Activated effector memory CD4-positive, alpha-beta T cell treated with anti-CD3 and anti-CD28 coated beads, Interleukin-2, amount 50 U/mL, for 16 hours (primary cell): ENCODE measurements at regions not wholly inside any gene's neighbourhood (a gene's known extent, or its start where the extent isn't known, plus 50 kb on each side); places are given as distances from the start of the nearest gene placed in this dataset.
"Not testable (repeated sequence)": the region's sequence is repeated elsewhere in the genome, so short reads cannot be mapped to it uniquely, and the experiment has no call there.

Experiments
- DNase-seq: peaks from one replicate; pipeline ENCODE4 v3.0.0-alpha.2; 2020

- no peak for DNase-seq
These were observed 349.8 kb downstream of the HINT1 start for GRCh38 chr5:130815246-130815645.

GRCh38 chr5:130808691-130809090, 356.4 kb downstream of the HINT1 start:
- no peak for DNase-seq

- no peak for DNase-seq
These were observed 359.4 kb downstream of the HINT1 start for GRCh38 chr5:130805648-130806047.

- no peak for DNase-seq
These were observed 360.0 kb downstream of the HINT1 start for GRCh38 chr5:130805036-130805435.

GRCh38 chr5:130801963-130802362, 363.1 kb downstream of the HINT1 start:
- DNase-seq = no peak

GRCh38 chr5:130799015-130799414, 366.0 kb downstream of the HINT1 start:
- DNase-seq = no peak

GRCh38 chr5:130797303-130797702, 367.8 kb downstream of the HINT1 start:
- no peak for DNase-seq

- DNase-seq = no peak
These were observed 368.2 kb downstream of the HINT1 start for GRCh38 chr5:130796902-130797301.

- DNase-seq = no peak
These were observed 369.0 kb downstream of the HINT1 start for GRCh38 chr5:130796032-130796431.

GRCh38 chr5:130795037-130795436, 370.0 kb downstream of the HINT1 start:
- no peak for DNase-seq

- no peak for DNase-seq
These were observed 387.3 kb downstream of the HINT1 start for GRCh38 chr5:130777794-130778193.

- DNase-seq = no peak
These were observed 391.2 kb downstream of the HINT1 start for GRCh38 chr5:130773813-130774212.

GRCh38 chr5:130762031-130762430, 403.0 kb downstream of the HINT1 start:
- DNase-seq = no peak

- DNase-seq = no peak
These were observed 406.0 kb downstream of the HINT1 start for GRCh38 chr5:130759061-130759460.

GRCh38 chr5:130747556-130747955, 417.5 kb downstream of the HINT1 start:
- DNase-seq = no peak

- not testable (repeated sequence) for DNase-seq
These were observed 418.4 kb downstream of the HINT1 start for GRCh38 chr5:130746641-130747040.

- no peak for DNase-seq
These were observed 422.0 kb downstream of the HINT1 start for GRCh38 chr5:130743092-130743491.

- no peak for DNase-seq
These were observed 424.9 kb downstream of the HINT1 start for GRCh38 chr5:130740047-130740569.

- no peak for DNase-seq
These were observed 433.2 kb downstream of the HINT1 start for GRCh38 chr5:130731839-130732238.

GRCh38 chr5:130729541-130729940, 435.5 kb downstream of the HINT1 start:
- no peak for DNase-seq

- no peak for DNase-seq
These were observed 437.2 kb downstream of the HINT1 start for GRCh38 chr5:130727830-130728229.

- no peak for DNase-seq
These were observed 440.4 kb downstream of the HINT1 start for GRCh38 chr5:130724658-130725057.

- no peak for DNase-seq
These were observed 444.7 kb downstream of the HINT1 start for GRCh38 chr5:130720355-130720754.

GRCh38 chr5:130715541-130715940, 449.5 kb downstream of the HINT1 start:
- DNase-seq = no peak

GRCh38 chr5:130714200-130714599, 450.9 kb downstream of the HINT1 start:
- DNase-seq = no peak

GRCh38 chr5:130712324-130712723, 452.7 kb downstream of the HINT1 start:
- no peak for DNase-seq
